Lower leg skin (tissue), 4 donors: ENCODE measurements at regions not wholly inside any gene's neighbourhood (a gene's known extent, or its start where the extent isn't known, plus 50 kb on each side); places are given as distances from the start of the nearest gene placed in this dataset.

Source experiments
- DNase-seq, 2 donors: peaks; one replicate each; pipeline ENCODE4 v3.0.0-alpha.2; 2019; ENCODE audit warnings: low spot score in 2 of 2
- H3K4me3 ChIP-seq: fragments of 200-600 bp; sonication (generic); 2 replicates; pipeline ENCODE4 v1.5.1; 2017; ENCODE audit warnings: mild to moderate bottlenecking, low read depth; ENCODE audit not compliant: poor library complexity, severe bottlenecking
- POLR2A ChIP-seq, 2 donors: fragments of 450-650 bp; IDR thresholded peaks; one replicate each; pipeline ENCODE4 v1.6.1; 2016 to 2017; ENCODE audit warnings: antibody characterized with exemption in 2 of 2, mild to moderate bottlenecking in 1 of 2, moderate library complexity in 1 of 2
- WGBS, 2 donors: methylation state at CpG; one replicate each; pipeline ENCODE4 v1.1.5; 2018; 5-methylcytosine and 5-hydroxymethylcytosine counted together
- intact Hi-C: fragments of 100-400 bp; cut with DNase I; formaldehyde crosslinking; loops from one replicate; pipeline ENCODE4 v1.15.0; 2023; ENCODE audit warnings: low total_unique reads
- TF ChIP-seq, protein P1 (sequence below), 3 donors: fragments of 450-650 bp; IDR thresholded peaks; one replicate each; pipeline ENCODE4 v1.5.1; 2016; ENCODE audit warnings: antibody characterized with exemption in 3 of 3, mild to moderate bottlenecking in 3 of 3, moderate library complexity in 2 of 3

DNA sequence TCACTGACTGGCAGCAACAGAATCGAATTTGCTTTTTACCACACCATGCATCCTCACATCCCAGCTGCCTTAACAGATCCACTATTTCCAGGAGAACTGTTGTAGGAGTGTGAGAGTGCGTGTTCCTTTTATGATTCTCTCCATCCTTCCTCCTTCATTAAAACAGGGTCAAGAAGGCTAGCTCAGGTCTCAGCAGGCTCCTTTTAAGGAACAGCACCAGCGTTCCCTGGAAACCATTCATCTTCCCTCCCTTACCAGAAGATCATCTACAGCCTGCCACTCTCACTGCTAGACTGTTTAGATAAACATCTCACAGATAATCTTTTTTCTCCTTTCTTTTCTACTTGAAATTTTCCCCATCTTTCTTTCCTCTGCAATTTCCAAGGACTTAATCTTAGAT, 1531.9 kb upstream of the CDH8 start:
- intact Hi-C loops: no loop called here
- H3K4me3 ChIP-seq: no peak overlapping the region
- no peak for TF ChIP-seq POLR2A (IDR thresholded peaks at IDR 0.05)
- TF ChIP-seq, protein P1, sequence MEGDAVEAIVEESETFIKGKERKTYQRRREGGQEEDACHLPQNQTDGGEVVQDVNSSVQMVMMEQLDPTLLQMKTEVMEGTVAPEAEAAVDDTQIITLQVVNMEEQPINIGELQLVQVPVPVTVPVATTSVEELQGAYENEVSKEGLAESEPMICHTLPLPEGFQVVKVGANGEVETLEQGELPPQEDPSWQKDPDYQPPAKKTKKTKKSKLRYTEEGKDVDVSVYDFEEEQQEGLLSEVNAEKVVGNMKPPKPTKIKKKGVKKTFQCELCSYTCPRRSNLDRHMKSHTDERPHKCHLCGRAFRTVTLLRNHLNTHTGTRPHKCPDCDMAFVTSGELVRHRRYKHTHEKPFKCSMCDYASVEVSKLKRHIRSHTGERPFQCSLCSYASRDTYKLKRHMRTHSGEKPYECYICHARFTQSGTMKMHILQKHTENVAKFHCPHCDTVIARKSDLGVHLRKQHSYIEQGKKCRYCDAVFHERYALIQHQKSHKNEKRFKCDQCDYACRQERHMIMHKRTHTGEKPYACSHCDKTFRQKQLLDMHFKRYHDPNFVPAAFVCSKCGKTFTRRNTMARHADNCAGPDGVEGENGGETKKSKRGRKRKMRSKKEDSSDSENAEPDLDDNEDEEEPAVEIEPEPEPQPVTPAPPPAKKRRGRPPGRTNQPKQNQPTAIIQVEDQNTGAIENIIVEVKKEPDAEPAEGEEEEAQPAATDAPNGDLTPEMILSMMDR (IDR thresholded peaks at IDR 0.05): no peak
- 47% methylated on average over 3 of the region's 3 CpGs for WGBS, 2 donors
- DNase-seq: no peak

DNA sequence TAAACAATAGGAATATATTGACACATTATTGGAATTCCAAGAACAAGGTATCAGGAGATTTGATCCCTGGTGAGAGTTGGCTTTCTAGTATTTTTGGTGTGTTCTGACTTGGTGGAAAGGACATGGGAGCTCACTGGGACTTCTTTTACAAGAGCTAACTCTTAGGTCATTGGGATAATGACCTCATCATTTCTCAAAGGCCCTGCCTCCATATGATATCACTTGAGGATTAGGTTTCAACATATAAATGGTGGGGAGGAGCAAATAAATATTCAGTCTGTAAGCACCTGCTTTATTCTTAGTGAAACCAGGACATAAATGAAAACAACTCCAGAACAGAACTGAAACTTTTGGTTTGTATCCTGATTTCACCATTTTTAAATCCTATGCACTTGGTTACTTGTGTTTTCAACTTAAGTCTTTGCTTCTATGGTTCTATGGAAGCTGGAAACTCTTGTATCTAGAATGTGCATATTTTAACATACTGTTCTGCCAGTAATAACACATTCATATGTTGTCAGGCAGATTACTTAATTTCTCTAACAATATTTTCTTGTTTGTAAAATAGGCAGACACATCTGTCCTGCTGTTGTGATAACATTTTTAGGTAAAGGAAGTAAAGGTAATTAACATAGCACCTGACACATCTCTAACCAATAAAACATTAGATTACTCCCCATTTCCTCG, 1527.7 kb upstream of the CDH8 start:
- intact Hi-C loops: no loop called here
- H3K4me3 ChIP-seq: no peak overlapping the region
- TF ChIP-seq, protein P1 (IDR thresholded peaks at IDR 0.05): no peak
- no peak for TF ChIP-seq POLR2A (IDR thresholded peaks at IDR 0.05)
- WGBS, 2 donors: 65 to 71% methylated on average over 1 of the region's 1 CpG
- no peak for DNase-seq

DNA sequence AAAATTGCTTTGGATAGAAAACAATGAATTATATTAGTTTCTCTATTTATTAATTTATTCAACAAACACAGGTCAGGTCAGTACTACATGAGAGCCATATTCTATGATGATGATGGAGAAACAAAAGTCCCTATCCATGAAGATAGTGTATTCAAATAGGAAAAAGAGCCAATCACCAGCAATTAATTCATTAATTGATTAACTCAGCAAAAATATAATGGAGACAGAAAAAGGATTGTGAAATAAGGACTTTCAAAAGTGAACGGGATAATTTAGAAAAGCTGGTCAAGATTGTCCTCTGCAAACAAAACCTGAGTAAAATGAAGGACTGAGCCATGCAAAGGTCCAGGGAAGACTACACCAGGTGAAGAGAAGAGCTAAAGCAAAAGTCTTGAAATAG, 1517.7 kb upstream of the CDH8 start:
- no peak for DNase-seq
- intact Hi-C loops: no loop called here
- TF ChIP-seq POLR2A (IDR thresholded peaks at IDR 0.05): no peak
- TF ChIP-seq, protein P1 (IDR thresholded peaks at IDR 0.05): no peak
- H3K4me3 ChIP-seq: no peak overlapping the region
- 88 to 97% methylated on average over 1 of the region's 1 CpG for WGBS, 2 donors

DNA sequence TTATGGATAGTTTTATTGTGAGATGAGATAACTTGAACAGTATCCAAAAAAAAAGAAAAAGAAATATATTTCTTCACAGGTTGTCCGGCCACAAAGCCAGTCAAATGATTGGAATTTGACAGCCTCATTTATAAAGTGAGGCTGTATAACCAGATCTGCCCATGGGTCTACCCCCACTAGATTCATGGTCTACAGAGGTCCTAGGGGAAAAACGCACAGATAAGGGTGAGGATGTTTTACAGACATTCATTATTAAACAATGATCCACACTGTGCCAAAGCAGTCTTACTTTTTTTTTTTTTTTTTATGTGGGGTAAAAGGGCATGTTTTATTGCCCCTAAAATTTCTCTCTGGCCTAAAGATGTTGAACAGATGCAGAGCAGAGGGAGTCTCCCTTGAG, 1503.0 kb upstream of the CDH8 start:
- 79 to 81% methylated on average over 2 of the region's 2 CpGs for WGBS, 2 donors
- TF ChIP-seq, protein P1 (IDR thresholded peaks at IDR 0.05): no peak
- TF ChIP-seq POLR2A (IDR thresholded peaks at IDR 0.05): no peak
- no peak overlapping the region for H3K4me3 ChIP-seq
- intact Hi-C loops: no loop called here
- no peak for DNase-seq

DNA sequence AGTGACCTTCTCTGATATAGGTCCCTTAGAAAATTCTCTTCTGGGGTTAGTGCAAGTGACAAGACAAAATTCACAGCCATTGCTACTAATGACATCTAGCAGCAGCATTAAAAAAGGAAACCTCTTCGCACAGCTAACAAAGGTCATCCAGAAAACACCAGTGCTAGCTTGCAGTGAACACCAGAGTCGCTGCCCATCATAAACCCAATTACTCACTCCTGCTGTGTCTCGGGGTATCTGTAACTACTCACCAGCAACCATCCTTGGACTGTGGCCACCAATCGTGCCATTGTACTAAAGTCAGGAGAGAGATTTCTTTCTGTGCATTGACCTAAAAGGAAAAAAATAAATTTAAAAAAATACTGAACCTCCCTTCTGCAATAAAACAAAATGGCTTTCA, 1494.7 kb upstream of the CDH8 start:
- WGBS, 2 donors: 89 to 92% methylated on average over 4 of the region's 4 CpGs
- TF ChIP-seq, protein P1 (IDR thresholded peaks at IDR 0.05): no peak
- no peak for TF ChIP-seq POLR2A (IDR thresholded peaks at IDR 0.05)
- intact Hi-C loops: no loop called here
- no peak for DNase-seq
- H3K4me3 ChIP-seq: no peak overlapping the region

DNA sequence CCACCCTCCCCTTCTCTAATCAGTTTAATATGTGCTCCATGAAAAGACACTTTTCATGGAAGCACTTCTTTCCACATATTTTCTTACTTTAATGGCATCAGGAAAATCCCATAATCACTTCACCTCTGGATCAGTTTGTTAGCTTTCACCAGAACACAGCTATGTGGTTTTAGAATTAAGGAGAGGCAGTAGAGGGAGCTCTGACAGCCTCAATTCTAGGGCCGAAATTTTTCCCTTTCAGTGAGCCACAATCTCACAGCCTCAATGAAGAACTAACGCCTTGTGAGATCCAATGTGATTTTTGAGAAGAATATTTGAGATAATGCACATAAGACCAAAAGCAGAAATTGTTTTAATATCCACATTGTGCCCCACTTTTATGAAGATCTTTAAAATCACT, 1494.0 kb upstream of the CDH8 start:
- TF ChIP-seq POLR2A (IDR thresholded peaks at IDR 0.05): no peak
- TF ChIP-seq, protein P1 (IDR thresholded peaks at IDR 0.05): no peak
- no peak for DNase-seq
- 52 to 58% methylated on average over 2 of the region's 2 CpGs for WGBS, 2 donors
- intact Hi-C loops: no loop called here
- H3K4me3 ChIP-seq: no peak overlapping the region
